IMR-90 (cell line): ENCODE measurements at regions not wholly inside any gene's neighbourhood (a gene's known extent, or its start where the extent isn't known, plus 50 kb on each side); places are given as distances from the start of the nearest gene placed in this dataset.

Experiments
- ATAC-seq: fragments of 200-7000 bp; cut with Tn5 transposase; 2 replicates; pipeline ENCODE4 v1.9.1; 2020; ENCODE audit warnings: low read depth, mild to moderate bottlenecking, moderate library complexity
- BruUV-seq: library from RNA; stranded (reverse); fragments of 400-500 nt; replicated peaks from 2 replicates; lab custom pipeline; 2021; lab: Mats Ljungman, UMichigan
- CTCF ChIA-PET: fragments of 300-600 bp; formaldehyde crosslinking; extraction: SDS; loops from one replicate; lab custom pipeline; 2021; ENCODE audit warnings: antibody characterized with exemption; lab: Yijun Ruan, JAX
- POLR2A ChIA-PET: fragments of 300-600 bp; sonication (Branson Sonifier 250); formaldehyde crosslinking; loops from one replicate; lab custom pipeline; 2022; ENCODE audit warnings: antibody characterized with exemption; ENCODE audit not compliant: unreplicated experiment; lab: Charles Lee
- DNase-seq: peaks from one replicate; pipeline ENCODE4 v3.0.0; 2013
- H2AFZ ChIP-seq: replicated peaks from 2 replicates; pipeline ENCODE3; 2013; ENCODE audit warnings: low read length, mild to moderate bottlenecking; ENCODE audit not compliant: poor library complexity
- H2AK5ac ChIP-seq: 2 replicates; pipeline ENCODE4 v1.6.1; 2013; ENCODE audit warnings: low read depth, low read length, inconsistent platforms
- H2AK9ac ChIP-seq: replicated peaks from 2 replicates; pipeline ENCODE3; 2013; ENCODE audit warnings: mild to moderate bottlenecking, low read depth, low read length, moderate library complexity; ENCODE audit not compliant: poor library complexity
- H2BK120ac ChIP-seq: 2 replicates; pipeline ENCODE4 v1.6.1; 2013; ENCODE audit warnings: low read depth, low read length, inconsistent platforms
- H2BK15ac ChIP-seq: 3 replicates; pipeline ENCODE4 v1.6.1; 2013; ENCODE audit warnings: low read depth, low read length, inconsistent platforms
- H2BK20ac ChIP-seq: 2 replicates; pipeline ENCODE4 v1.6.1; 2013; ENCODE audit warnings: low read depth, mild to moderate bottlenecking, inconsistent platforms, low read length, moderate library complexity
- H2BK5ac ChIP-seq: 2 replicates; pipeline ENCODE4 v1.6.1; 2013; ENCODE audit warnings: mild to moderate bottlenecking, low read depth, low read length, inconsistent platforms; ENCODE audit not compliant: poor library complexity, severe bottlenecking
- H3K14ac ChIP-seq: replicated peaks from 2 replicates; pipeline ENCODE4 v1.6.1; 2013; ENCODE audit warnings: low read depth, low read length, inconsistent platforms
- H3K18ac ChIP-seq: 2 replicates; pipeline ENCODE4 v1.6.1; 2013; ENCODE audit warnings: low read depth, low read length, control low read depth
- H3K23ac ChIP-seq: 2 replicates; pipeline ENCODE4 v1.6.1; 2013; ENCODE audit warnings: low read depth, low read length, inconsistent platforms
- H3K27ac ChIP-seq: 2 replicates; pipeline ENCODE4 v1.5.1; 2013; ENCODE audit warnings: mild to moderate bottlenecking, control low read depth, low read length; ENCODE audit not compliant: insufficient read depth
- H3K27me3 ChIP-seq: 2 replicates; pipeline ENCODE4 v1.6.1; 2013; ENCODE audit warnings: low read length; ENCODE audit not compliant: control insufficient read depth, insufficient read depth
- H3K36me3 ChIP-seq: 2 replicates; pipeline ENCODE4 v1.6.1; 2013; ENCODE audit warnings: low read length, mixed read lengths; ENCODE audit not compliant: control insufficient read depth, insufficient read depth
- H3K4ac ChIP-seq: 2 replicates; pipeline ENCODE4 v1.6.1; 2013; ENCODE audit warnings: low read depth, low read length, inconsistent platforms
- H3K4me1 ChIP-seq: 2 replicates; pipeline ENCODE4 v1.6.1; 2013; ENCODE audit warnings: low read length, mixed read lengths; ENCODE audit not compliant: control insufficient read depth, insufficient read depth
- H3K4me2 ChIP-seq: 2 replicates; pipeline ENCODE4 v1.6.1; 2013; ENCODE audit warnings: low read depth, mild to moderate bottlenecking, control low read depth, low read length, moderate library complexity
- H3K4me3 ChIP-seq: 2 replicates; pipeline ENCODE4 v1.5.1; 2013; ENCODE audit warnings: low read depth, mild to moderate bottlenecking, control low read depth, low read length, moderate library complexity; ENCODE audit not compliant: insufficient read depth
- H3K56ac ChIP-seq: 2 replicates; pipeline ENCODE4 v1.6.1; 2013; ENCODE audit warnings: low read length, inconsistent platforms; ENCODE audit not compliant: insufficient read depth; ENCODE audit errors: extremely low read depth
- H3K79me1 ChIP-seq, 2 experiments: 2 replicates each; pipeline ENCODE4 v1.6.1; 2013; ENCODE audit warnings: low read length in 2 of 2, inconsistent platforms in 1 of 2, low read depth in 1 of 2
- H3K9ac ChIP-seq: 2 replicates; pipeline ENCODE4 v1.6.1; 2013; ENCODE audit warnings: low read depth, low read length, control low read depth
- H3K9me1 ChIP-seq: 2 replicates; pipeline ENCODE4 v1.6.1; 2013; ENCODE audit warnings: low read length, inconsistent platforms; ENCODE audit not compliant: insufficient read depth
- H3K9me3 ChIP-seq: 2 replicates; pipeline ENCODE4 v1.6.1; 2013; ENCODE audit warnings: low read length; ENCODE audit not compliant: control insufficient read depth, insufficient read depth
- H4K20me1 ChIP-seq: 2 replicates; pipeline ENCODE4 v1.6.1; 2013; ENCODE audit warnings: low read length, inconsistent platforms; ENCODE audit not compliant: insufficient read depth
- H4K5ac ChIP-seq: 2 replicates; pipeline ENCODE4 v1.6.1; 2013; ENCODE audit warnings: mild to moderate bottlenecking, low read depth, low read length, control low read depth
- H4K8ac ChIP-seq, 2 experiments: 2 replicates each; pipeline ENCODE4 v1.6.1; 2013; ENCODE audit warnings: low read depth in 2 of 2, low read length in 2 of 2, control low read depth in 1 of 2, inconsistent platforms in 1 of 2
- H4K91ac ChIP-seq: 2 replicates; pipeline ENCODE4 v1.6.1; 2013; ENCODE audit warnings: low read depth, low read length, inconsistent platforms; ENCODE audit not compliant: insufficient read depth
- BHLHE40 ChIP-seq: fragments of 150-350 bp; IDR thresholded peaks from 2 replicates; pipeline ENCODE4 v1.6.1; 2016; ENCODE audit warnings: mild to moderate bottlenecking, low read depth, low read length
- CEBPB ChIP-seq: IDR thresholded peaks from 2 replicates; pipeline ENCODE4 v1.6.1; 2012; ENCODE audit warnings: low read depth, low read length, improper control_type of control experiment
- CHD1 ChIP-seq: IDR thresholded peaks from 2 replicates; pipeline ENCODE4 v1.6.1; 2012; ENCODE audit warnings: low read depth, low read length, improper control_type of control experiment
- CTCF ChIP-seq: conservative IDR thresholded peaks from 2 replicates; pipeline ENCODE4 v1.5.1; 2012; ENCODE audit warnings: mild to moderate bottlenecking, low read depth, low read length, improper control_type of control experiment
- ELK1 ChIP-seq: fragments of 150-350 bp; IDR thresholded peaks from 2 replicates; pipeline ENCODE4 v1.6.1; 2016; ENCODE audit warnings: low read depth, mild to moderate bottlenecking, low read length, moderate library complexity, borderline replicate concordance
- FOS ChIP-seq: fragments of 150-350 bp; IDR thresholded peaks from 2 replicates; pipeline ENCODE4 v1.6.1; 2016; ENCODE audit warnings: low read depth, low read length
- MAFK ChIP-seq: IDR thresholded peaks from 2 replicates; pipeline ENCODE4 v1.6.1; 2012; ENCODE audit warnings: low read depth, low read length, improper control_type of control experiment
- MAZ ChIP-seq: IDR thresholded peaks from 2 replicates; pipeline ENCODE4 v1.6.1; 2012; ENCODE audit warnings: low read depth, mild to moderate bottlenecking, low read length, improper control_type of control experiment, moderate library complexity, borderline replicate concordance
- MXI1 ChIP-seq: IDR thresholded peaks from 2 replicates; pipeline ENCODE4 v1.6.1; 2012; ENCODE audit warnings: low read depth, mild to moderate bottlenecking, low read length, moderate library complexity, borderline replicate concordance
- NFE2L2 ChIP-seq: fragments of 150-350 bp; IDR thresholded peaks from 2 replicates; pipeline ENCODE4 v1.6.1; 2016; ENCODE audit warnings: low read depth, mild to moderate bottlenecking, low read length
- POLR2A ChIP-seq: IDR thresholded peaks from 2 replicates; pipeline ENCODE4 v1.6.1; 2012; ENCODE audit warnings: mild to moderate bottlenecking, low read depth, low read length
- RAD21 ChIP-seq: IDR thresholded peaks from 2 replicates; pipeline ENCODE4 v1.6.1; 2012; ENCODE audit warnings: low read length, improper control_type of control experiment
- RCOR1 ChIP-seq: IDR thresholded peaks from 2 replicates; pipeline ENCODE4 v1.6.1; 2012; ENCODE audit warnings: mild to moderate bottlenecking, low read length, improper control_type of control experiment; ENCODE audit not compliant: insufficient replicate concordance
- RFX5 ChIP-seq: IDR thresholded peaks from 2 replicates; pipeline ENCODE4 v1.8.0; 2012; ENCODE audit warnings: low read depth, mild to moderate bottlenecking, low read length, moderate library complexity
- SMC3 ChIP-seq: fragments of 150-350 bp; IDR thresholded peaks from 2 replicates; pipeline ENCODE4 v1.6.1; 2016; ENCODE audit warnings: low read depth, mild to moderate bottlenecking, antibody characterized with exemption, low read length, moderate library complexity
- USF2 ChIP-seq: fragments of 150-350 bp; IDR thresholded peaks from 2 replicates; pipeline ENCODE4 v1.6.1; 2017; ENCODE audit warnings: mild to moderate bottlenecking, antibody characterized with exemption, low read length, low read depth
- WGBS, 2 experiments: methylation state at CpG; one replicate each; pipeline versions ENCODE4 v1.1.5 to v1.1.7; 2013; ENCODE audit warnings: missing lambda C conversion rate in 2 of 2; ENCODE audit not compliant: insufficient read length in 1 of 2; ENCODE audit errors: extremely low coverage in 2 of 2; 5-methylcytosine and 5-hydroxymethylcytosine counted together
- dilution Hi-C: fragments of 300-500 bp; cut with HindIII; formaldehyde crosslinking; loops from one replicate; pipeline ENCODE4 v1.14.3; 2018; ENCODE audit warnings: low sequenced_read_pairs; ENCODE audit not compliant: unreplicated experiment
- in situ Hi-C: fragments of 300-500 bp; cut with MboI; formaldehyde crosslinking; loops from 3 replicates; pipeline ENCODE4 v1.14.3; 2019; ENCODE audit warnings: low sequenced_read_pairs, inconsistent platforms, mixed read lengths
- intact Hi-C: fragments of 100-400 bp; cut with micrococcal nuclease; formaldehyde crosslinking; loops from 2 replicates; pipeline ENCODE4 v1.10.0; 2022

- BruUV-seq, result no TSS peak
- Histone ChIP-seq H3K56ac (no peak overlapping the region), H3K9ac (no peak overlapping the region), H4K5ac (no peak overlapping the region), H3K4me2 (no peak overlapping the region), H3K79me1 (no peaks in the 10 kb centered on the region), H3K9me3 (no peaks in the 10 kb centered on the region), H3K9me1 (no peaks in the 10 kb centered on the region), H3K36me3 (no peaks in the 10 kb centered on the region), H2BK15ac (no peak overlapping the region), H2BK5ac (no peak overlapping the region), H4K8ac (no peak overlapping the region), H4K91ac (no peak overlapping the region), H2BK120ac (no peak overlapping the region), H3K23ac (no peak overlapping the region), H4K20me1 (no peaks in the 10 kb centered on the region), H2AK5ac (no peak overlapping the region), H2BK20ac (no peak overlapping the region), H3K4me3 (no peak overlapping the region), H3K27me3 (no peaks in the 10 kb centered on the region), H3K18ac (no peak overlapping the region), H3K4ac (no peak overlapping the region), H3K14ac (no peak overlapping the region), H3K4me1 (no peaks in the 10 kb centered on the region), H3K27ac (no peak overlapping the region), H2AK9ac (no peak overlapping the region), H2AFZ (no peak overlapping the region)
- intact Hi-C loops (loop anchor here (1.0 kb wide), 1 partner anchor 589 kb away; no protein-coding TSS in a partner anchor), in situ Hi-C loops (no loop called here), dilution Hi-C loops (no loop called here)
- ChIA-PET CTCF (no interaction called here), POLR2A (no interaction called here)
- DNase-seq, result no peak
- WGBS, 2 experiments, result no CpG with 5 or more reads among the region's 8 CpGs
- TF ChIP-seq ELK1 (no peak), MXI1 (no peak), CTCF (no peak), NFE2L2 (no peak), RCOR1 (no peak), CHD1 (no peak), RAD21 (no peak), SMC3 (no peak), USF2 (no peak), BHLHE40 (no peak), CEBPB (no peak), MAZ (no peak), MAFK (no peak), POLR2A (no peak), FOS (no peak), RFX5 (no peak)
- ATAC-seq, result no peak
These were observed 246.4 kb downstream of the FBXO8 start for GRCh38 chr4:174037049-174037448.
